Muscle of leg (tissue), 3 donors: ENCODE measurements at regions not wholly inside any gene's neighbourhood (a gene's known extent, or its start where the extent isn't known, plus 50 kb on each side); places are given as distances from the start of the nearest gene placed in this dataset.

Source experiments
- DNase-seq: peaks from one replicate; pipeline ENCODE4 v3.0.0; 2013
- H3K27ac ChIP-seq: one replicate; pipeline ENCODE4 v1.5.1; 2013; ENCODE audit warnings: mild to moderate bottlenecking, low read length, control low read depth
- H3K27me3 ChIP-seq: one replicate; pipeline ENCODE4 v1.6.1; 2013; ENCODE audit warnings: low read length; ENCODE audit not compliant: control insufficient read depth, insufficient read depth
- H3K36me3 ChIP-seq: one replicate; pipeline ENCODE4 v1.6.1; 2013; ENCODE audit warnings: low read length; ENCODE audit not compliant: control insufficient read depth, insufficient read depth
- H3K4me1 ChIP-seq: one replicate; pipeline ENCODE4 v1.6.1; 2013; ENCODE audit warnings: low read length; ENCODE audit not compliant: control insufficient read depth, insufficient read depth
- H3K4me3 ChIP-seq: one replicate; pipeline ENCODE4 v1.5.1; 2013; ENCODE audit warnings: low read length, control low read depth
- H3K9me3 ChIP-seq: replicated peaks from 2 replicates; pipeline ENCODE4 v1.6.1; 2013; ENCODE audit warnings: low read depth, low read length; ENCODE audit not compliant: control insufficient read depth
- WGBS: methylation state at CpG from one replicate; pipeline ENCODE4 v1.1.5; 2013; ENCODE audit warnings: missing lambda C conversion rate; ENCODE audit not compliant: insufficient coverage; 5-methylcytosine and 5-hydroxymethylcytosine counted together

DNA sequence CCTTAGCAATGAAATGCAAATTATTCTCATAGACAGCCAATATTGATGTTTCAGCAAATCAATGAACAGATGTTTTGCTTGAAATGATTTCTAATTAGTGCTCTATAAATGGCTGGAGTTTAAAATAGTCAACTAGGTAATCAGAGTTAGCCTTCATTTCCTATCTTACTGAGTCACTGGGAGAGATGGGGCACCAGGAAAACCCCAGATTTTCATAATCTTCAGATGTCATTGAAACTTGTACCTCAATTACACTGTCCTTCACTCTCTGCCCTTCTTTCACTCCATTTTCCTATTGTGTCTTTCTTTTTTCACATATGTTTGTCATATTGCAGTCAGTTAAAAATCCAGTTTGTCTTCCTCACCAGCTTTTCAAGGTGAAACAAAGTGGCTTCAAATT lies 92.7 kb downstream of the C12orf75 start:
- Histone ChIP-seq H3K27me3 (peaks cover 3% of the 10 kb centered on the region), H3K9me3 (no peaks in the 10 kb centered on the region), H3K4me3 (no peak overlapping the region), H3K4me1 (peaks cover 4% of the 10 kb centered on the region), H3K27ac (no peak overlapping the region), H3K36me3 (no peaks in the 10 kb centered on the region)
- no peak for DNase-seq

DNA sequence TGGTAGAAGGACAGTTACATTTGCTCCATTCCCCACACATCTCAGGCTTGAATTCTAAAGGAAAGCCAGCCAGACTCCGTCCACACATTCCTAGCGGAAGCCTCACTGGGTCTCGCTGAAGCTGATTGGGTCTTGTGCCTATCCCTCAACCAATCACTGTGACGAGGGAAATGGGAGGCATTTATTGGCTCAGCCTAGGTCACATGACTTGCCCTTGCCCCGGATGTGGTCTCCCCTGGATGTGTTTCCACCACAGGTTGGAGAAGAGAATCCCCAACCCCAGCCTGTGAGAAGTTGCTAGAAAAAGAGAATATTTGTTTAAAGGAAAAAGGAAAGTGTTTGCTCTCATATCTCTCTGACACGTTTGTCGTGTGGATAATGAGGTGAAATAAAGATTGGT lies 93.4 kb downstream of the C12orf75 start:
- DNase-seq = no peak
- Histone ChIP-seq H3K4me1 (no peaks in the 10 kb centered on the region), H3K27ac (no peak overlapping the region), H3K27me3 (peaks cover 3% of the 10 kb centered on the region), H3K36me3 (no peaks in the 10 kb centered on the region), H3K9me3 (no peaks in the 10 kb centered on the region), H3K4me3 (no peak overlapping the region)
- 95% methylated on average over 5 of the region's 7 CpGs for WGBS

DNA sequence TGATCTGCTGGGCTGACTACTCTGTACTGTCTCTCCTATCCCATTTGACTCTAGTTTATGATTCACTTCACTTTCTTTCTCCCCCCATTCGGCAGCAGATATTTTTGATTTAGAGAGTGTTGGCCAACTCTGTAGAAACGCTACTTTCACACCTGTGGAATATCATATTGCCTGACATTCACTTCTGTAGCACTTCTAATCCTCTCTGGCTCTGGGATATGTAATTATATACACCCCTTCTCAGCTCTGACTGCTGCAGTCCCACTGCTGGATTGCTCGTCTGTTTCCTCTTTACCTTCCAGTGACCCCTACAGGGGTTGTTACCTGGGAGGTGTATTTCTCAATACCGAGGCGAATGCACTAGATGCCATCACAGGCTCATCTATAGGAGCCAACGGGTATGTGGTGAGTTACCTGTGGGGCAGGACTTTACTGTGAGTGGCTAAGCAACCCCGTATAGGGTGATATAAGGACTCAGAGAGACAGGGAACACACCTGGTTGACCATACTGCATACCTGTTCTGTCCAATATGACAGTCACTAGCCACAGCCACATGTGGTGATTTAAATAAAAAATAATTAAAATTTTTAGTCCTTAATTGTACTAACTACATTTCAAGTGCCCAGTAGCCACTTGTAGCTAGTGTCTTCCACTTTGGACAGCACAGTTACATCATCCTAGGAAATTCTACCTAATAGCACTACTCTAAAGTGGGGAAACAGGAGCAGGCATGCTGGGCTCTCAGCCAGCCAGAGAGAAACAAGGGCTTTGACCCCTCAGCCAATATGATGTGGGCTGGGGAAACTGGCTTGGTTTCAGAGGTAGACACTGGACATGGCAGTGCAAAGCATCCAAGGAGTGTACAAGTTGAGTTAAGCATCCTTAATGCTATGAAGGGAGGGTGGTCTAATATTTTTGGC lies 95.0 kb downstream of the C12orf75 start:
- no peaks in the 10 kb centered on the region for H3K9me3 ChIP-seq
- H3K27me3 ChIP-seq = peaks cover 3% of the 10 kb centered on the region
- no peak overlapping the region for H3K27ac ChIP-seq
- H3K4me3 ChIP-seq = no peak overlapping the region
- H3K36me3 ChIP-seq = no peaks in the 10 kb centered on the region
- DNase-seq = no peak
- 64% methylated on average over 3 of the region's 7 CpGs for WGBS
- H3K4me1 ChIP-seq = no peaks in the 10 kb centered on the region

DNA sequence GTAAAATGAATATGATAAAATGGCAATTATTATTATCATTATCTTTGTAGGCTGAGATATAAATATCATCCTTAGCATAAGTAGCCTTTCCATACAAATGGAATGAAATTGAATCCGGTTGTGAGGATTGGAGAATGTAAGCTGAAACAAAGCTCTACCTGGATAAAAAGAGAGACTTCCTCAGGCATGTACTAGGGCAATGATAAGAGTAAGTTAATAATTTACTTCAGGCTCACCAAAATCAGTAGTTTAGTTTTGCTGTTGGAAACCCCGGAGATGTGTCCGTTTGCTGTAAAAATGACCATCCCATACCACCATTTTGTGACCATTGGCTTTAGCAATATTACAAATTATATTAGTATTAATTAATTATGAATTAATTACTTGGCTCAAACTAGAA lies 96.3 kb downstream of the C12orf75 start:
- Histone ChIP-seq H3K4me1 (peaks cover 3% of the 10 kb centered on the region), H3K27me3 (peaks cover 3% of the 10 kb centered on the region), H3K9me3 (no peaks in the 10 kb centered on the region), H3K27ac (no peak overlapping the region), H3K36me3 (no peaks in the 10 kb centered on the region), H3K4me3 (no peak overlapping the region)
- DNase-seq = no peak
- no CpG with 5 or more reads among the region's 3 CpGs for WGBS

DNA sequence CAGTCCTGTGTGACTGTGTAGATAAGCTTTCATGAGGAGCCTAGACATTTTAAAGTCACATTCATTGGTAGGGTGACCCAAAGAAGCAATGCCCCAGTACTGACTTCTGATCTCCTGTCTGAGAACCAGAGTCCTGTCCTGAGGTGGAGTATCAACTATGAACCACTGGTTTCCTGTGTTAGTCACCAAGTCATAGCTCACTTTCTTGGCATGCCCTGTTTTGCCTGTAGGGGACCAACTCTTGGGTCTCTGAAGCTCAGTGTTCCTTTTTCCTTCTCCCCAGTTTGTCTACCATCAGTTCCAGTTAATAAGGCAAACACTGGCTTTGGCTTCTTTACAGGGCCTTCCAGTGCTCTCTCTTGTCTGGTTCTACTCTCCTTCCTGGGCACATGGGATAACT lies 97.4 kb downstream of the C12orf75 start:
- Histone ChIP-seq H3K27ac (no peak overlapping the region), H3K4me1 (peaks cover 3% of the 10 kb centered on the region), H3K4me3 (no peak overlapping the region), H3K27me3 (peaks cover 3% of the 10 kb centered on the region), H3K36me3 (no peaks in the 10 kb centered on the region), H3K9me3 (no peaks in the 10 kb centered on the region)
- no peak for DNase-seq

DNA sequence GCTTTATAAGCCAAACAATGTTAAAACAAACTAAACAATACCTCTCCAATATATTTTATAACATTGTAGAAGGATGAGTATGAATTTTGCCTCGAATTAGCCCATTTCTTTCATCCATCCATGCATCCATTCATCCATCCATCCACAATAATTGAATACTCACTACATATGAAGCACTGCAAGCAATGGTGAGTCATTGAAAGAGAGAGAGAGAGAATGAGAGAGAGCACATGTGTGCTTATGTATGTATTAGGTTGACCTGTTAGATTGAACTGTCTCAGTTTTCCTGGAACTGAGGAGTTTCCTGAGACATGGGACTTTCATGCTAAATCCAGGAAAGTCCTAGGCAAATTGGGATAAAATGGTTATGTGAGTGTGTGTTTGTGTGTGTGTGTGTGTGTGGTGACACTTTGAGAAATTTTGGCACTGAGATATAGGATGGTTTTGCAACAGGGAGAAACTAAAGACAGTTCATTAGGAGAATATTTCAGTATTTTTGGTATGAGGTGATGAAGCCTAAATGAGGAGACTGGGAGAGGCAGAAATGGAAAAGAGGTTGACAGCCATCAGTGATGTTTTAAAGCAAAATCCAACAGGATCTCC lies 98.4 kb downstream of the C12orf75 start:
- Histone ChIP-seq H3K4me1 (peaks cover 3% of the 10 kb centered on the region), H3K27me3 (peaks cover under 1% of the 10 kb centered on the region), H3K27ac (no peak overlapping the region), H3K36me3 (no peaks in the 10 kb centered on the region), H3K4me3 (no peak overlapping the region), H3K9me3 (no peaks in the 10 kb centered on the region)
- WGBS = no CpG with 5 or more reads among the region's 1 CpG
- DNase-seq = no peak

DNA sequence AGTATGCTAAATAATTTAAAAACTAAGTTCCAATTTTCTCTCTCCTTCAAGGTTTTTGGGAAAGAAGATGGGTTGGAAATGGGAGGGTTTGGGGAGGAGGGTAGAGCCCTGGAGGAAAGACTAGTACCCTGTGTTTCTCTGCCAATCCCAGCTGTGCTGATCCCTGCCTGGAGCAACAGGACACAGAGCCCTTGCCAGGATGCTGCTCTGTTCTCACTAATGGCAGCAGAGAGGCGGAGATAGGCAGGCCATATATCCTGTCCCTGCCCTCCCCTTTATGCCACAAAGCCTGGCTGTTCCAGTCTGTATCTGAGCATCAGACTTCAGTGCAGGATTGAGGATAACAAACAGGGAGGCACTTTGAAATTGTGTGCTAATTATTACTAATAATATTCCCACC lies 99.0 kb downstream of the C12orf75 start:
- DNase-seq = no peak
- no peak overlapping the region for H3K4me3 ChIP-seq
- no CpG with 5 or more reads among the region's 1 CpG for WGBS
- no peaks in the 10 kb centered on the region for H3K27me3 ChIP-seq
- H3K9me3 ChIP-seq = no peaks in the 10 kb centered on the region
- H3K4me1 ChIP-seq = peaks cover 3% of the 10 kb centered on the region
- no peaks in the 10 kb centered on the region for H3K36me3 ChIP-seq
- no peak overlapping the region for H3K27ac ChIP-seq

DNA sequence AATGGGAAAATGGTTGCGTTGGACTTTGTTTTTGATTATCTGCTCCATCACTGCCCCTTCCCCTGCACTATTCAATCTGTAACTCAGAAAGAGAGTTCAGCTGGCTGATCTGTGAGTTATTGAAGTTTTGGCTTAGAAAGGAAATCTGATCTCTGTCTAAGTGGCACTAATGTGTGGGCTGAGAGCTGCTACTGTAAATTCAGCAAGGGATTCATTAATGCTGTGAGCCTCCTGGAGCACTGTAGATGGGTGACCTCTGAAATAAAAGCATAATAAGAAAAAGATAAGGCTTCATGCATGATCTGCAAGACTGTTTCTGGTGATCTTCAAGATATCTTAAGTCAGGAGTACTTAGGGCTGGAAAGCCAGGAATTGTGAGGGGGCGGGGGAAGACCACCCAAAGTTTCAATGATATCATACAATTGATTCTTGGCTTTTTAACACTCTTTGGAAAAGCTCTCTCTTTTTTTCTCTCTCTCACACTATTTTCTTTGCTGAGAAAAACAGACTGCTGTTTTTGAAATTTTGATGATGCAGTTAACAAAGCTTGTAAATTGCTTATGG lies 101.1 kb downstream of the C12orf75 start:
- WGBS = no CpG with 5 or more reads among the region's 2 CpGs
- Histone ChIP-seq H3K27me3 (no peaks in the 10 kb centered on the region), H3K36me3 (no peaks in the 10 kb centered on the region), H3K9me3 (no peaks in the 10 kb centered on the region), H3K4me1 (peaks cover 3% of the 10 kb centered on the region), H3K27ac (no peak overlapping the region), H3K4me3 (no peak overlapping the region)
- peak; percentile 56 for DNase-seq

DNA sequence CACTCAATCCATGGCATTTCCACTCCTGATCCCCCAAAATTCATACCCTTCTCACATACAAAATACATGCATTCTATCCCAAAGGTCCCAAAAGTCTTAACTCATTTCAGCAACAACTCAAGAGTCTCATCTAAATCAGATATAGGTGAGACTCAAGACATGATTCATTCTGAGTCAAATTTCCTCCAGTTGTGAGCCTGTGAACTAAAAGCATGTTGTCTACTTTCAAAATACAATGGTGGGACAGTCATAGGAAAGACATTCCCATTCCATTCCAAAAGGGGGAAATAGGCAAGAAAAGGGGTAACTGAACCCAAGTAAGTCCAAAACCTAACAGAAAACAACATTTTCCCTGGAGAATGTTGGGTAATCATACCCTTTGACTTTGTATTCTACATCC lies 103.3 kb downstream of the C12orf75 start:
- Histone ChIP-seq H3K4me1 (peaks cover 3% of the 10 kb centered on the region), H3K36me3 (no peaks in the 10 kb centered on the region), H3K4me3 (no peak overlapping the region), H3K9me3 (no peaks in the 10 kb centered on the region), H3K27me3 (no peaks in the 10 kb centered on the region), H3K27ac (no peak overlapping the region)
- DNase-seq = no peak

DNA sequence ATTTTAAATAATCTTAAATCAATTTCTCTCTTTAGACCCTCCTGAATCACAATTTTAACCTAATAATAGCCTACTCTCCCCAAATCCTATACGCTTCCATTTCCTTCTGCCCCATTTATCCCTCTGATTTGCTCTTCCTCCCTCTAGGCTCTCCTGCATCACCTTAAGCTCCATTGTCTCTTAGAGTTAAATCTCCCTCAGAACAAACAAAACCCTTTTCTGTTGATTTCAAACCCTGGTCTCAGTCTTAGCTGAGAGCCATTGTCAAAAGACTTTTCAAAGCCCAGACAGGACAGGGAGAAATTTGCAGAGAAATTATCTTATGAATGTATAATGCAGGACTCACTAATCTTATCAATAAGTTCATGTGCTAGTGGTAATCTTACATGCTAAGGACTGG lies 106.1 kb downstream of the C12orf75 start:
- peaks cover under 1% of the 10 kb centered on the region for H3K4me1 ChIP-seq
- H3K27me3 ChIP-seq = no peaks in the 10 kb centered on the region
- H3K9me3 ChIP-seq = no peaks in the 10 kb centered on the region
- no peak for DNase-seq
- H3K36me3 ChIP-seq = no peaks in the 10 kb centered on the region
- 100% methylated on average over 1 of the region's 1 CpG for WGBS
- no peak overlapping the region for H3K27ac ChIP-seq
- no peak overlapping the region for H3K4me3 ChIP-seq
